ENCODE measurements at regions not wholly inside any gene's neighbourhood (a gene's known extent, or its start where the extent isn't known, plus 50 kb on each side); places are given as distances from the start of the nearest gene placed in this dataset.

DNA sequence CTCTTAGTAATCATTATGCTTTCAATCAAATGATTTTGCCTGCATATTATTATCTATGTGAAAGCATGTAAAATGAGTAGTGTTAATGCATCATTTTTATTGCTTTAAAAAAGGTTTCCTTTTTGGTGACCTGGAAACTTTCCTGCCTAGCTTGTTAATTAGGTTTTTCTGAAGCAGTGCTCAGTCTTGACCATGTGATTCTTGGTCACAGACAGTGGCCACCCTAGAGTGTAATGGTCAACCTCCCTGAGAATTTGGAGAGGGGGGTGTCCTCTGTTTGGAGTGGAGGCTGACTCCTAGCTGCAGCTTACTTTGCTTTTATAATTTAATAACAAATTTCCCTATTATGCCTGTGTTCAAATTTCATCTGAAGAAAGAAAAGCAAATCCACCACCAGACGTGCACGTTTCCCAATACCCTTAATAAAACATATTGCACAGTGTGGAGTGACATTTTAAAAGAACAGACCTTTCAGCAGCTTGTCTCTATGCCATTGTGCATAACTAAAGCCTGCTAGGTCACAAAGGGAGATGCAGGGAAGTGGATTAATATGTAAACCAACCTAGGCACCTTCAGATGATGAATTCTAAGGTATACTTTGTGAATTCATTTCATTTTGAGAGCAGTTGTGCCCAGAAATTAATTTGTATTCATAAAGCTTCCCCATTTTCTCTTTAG, 130.6 kb downstream of the RPRM start:
- H3K79me2 ChIP-seq (ENCODE audit: insufficient read depth): no peaks in the 10 kb centered on the region
- TF ChIP-seq EP300 (IDR thresholded peaks at IDR 0.05; ENCODE audit: borderline replicate concordance in 1 of 2, low read depth in 1 of 2, low read length in 1 of 2) (no peak), TCF12 (IDR thresholded peaks at IDR 0.05) (no peak), EZH2phosphoT487 (IDR thresholded peaks at IDR 0.05; ENCODE audit: borderline replicate concordance, low read depth) (no peak), NFIC (IDR thresholded peaks at IDR 0.05; ENCODE audit: borderline replicate concordance) (no peak), POLR2AphosphoS5 (IDR thresholded peaks at IDR 0.05; ENCODE audit: low read depth, low read length) (no peak), SMC3 (IDR thresholded peaks at IDR 0.05; ENCODE audit: low read depth, low read length) (no peak), YY1 (IDR thresholded peaks at IDR 0.05; ENCODE audit: low read depth) (no peak), CHD2 (IDR thresholded peaks at IDR 0.05; ENCODE audit: low read length, partially characterized antibody) (no peak), TAF1 (IDR thresholded peaks at IDR 0.05; ENCODE audit: borderline replicate concordance, low read depth, low read length) (no peak), JUND (IDR thresholded peaks at IDR 0.05) (no peak)
- TF ChIP-seq, protein P1, sequence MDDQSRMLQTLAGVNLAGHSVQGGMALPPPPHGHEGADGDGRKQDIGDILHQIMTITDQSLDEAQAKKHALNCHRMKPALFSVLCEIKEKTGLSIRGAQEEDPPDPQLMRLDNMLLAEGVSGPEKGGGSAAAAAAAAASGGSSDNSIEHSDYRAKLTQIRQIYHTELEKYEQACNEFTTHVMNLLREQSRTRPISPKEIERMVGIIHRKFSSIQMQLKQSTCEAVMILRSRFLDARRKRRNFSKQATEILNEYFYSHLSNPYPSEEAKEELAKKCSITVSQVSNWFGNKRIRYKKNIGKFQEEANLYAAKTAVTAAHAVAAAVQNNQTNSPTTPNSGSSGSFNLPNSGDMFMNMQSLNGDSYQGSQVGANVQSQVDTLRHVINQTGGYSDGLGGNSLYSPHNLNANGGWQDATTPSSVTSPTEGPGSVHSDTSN (IDR thresholded peaks at IDR 0.05): no peak
- TF ChIP-seq, protein P2, sequence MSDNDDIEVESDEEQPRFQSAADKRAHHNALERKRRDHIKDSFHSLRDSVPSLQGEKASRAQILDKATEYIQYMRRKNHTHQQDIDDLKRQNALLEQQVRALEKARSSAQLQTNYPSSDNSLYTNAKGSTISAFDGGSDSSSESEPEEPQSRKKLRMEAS (IDR thresholded peaks at IDR 0.05; ENCODE audit: low read depth): no peak
- H3K9ac ChIP-seq: no peak overlapping the region
- no peaks in the 10 kb centered on the region for H3K4me1 ChIP-seq (ENCODE audit: control insufficient read depth in 1 of 2, insufficient read depth in 2 of 2, low read depth in 1 of 2, low read length in 1 of 2)
- no peaks in the 10 kb centered on the region for H3F3A ChIP-seq (replicated peaks; ENCODE audit: insufficient read depth)
- ChIA-PET CTCF (no interaction called here), POLR2A (no interaction called here)
- H3K4me2 ChIP-seq: no peak overlapping the region
- H3K27me3 ChIP-seq (ENCODE audit: insufficient read depth): no peaks in the 10 kb centered on the region
- H3K9me3 ChIP-seq: no peaks in the 10 kb centered on the region
- no peak overlapping the region for H3K27ac ChIP-seq (ENCODE audit: low read depth in 2 of 2, low read length in 1 of 2)
- no peak for DNase-seq
- no peak overlapping the region for H2AFZ ChIP-seq (ENCODE audit: low read depth)
- H4K20me1 ChIP-seq (ENCODE audit: insufficient read depth): no peaks in the 10 kb centered on the region
- H3K9me2 ChIP-seq: no peaks in the 10 kb centered on the region
- no peaks in the 10 kb centered on the region for H3K36me3 ChIP-seq (replicated peaks in 1 of 2; ENCODE audit: control insufficient read depth in 1 of 2, insufficient read depth in 2 of 2, low read length in 1 of 2)
- WGBS (ENCODE audit: low lambda C conversion rate): 0% methylated on average over 2 of the region's 2 CpGs
- no peak overlapping the region for H3K4me3 ChIP-seq (ENCODE audit: low read depth in 2 of 2, low read length in 1 of 2)

DNA sequence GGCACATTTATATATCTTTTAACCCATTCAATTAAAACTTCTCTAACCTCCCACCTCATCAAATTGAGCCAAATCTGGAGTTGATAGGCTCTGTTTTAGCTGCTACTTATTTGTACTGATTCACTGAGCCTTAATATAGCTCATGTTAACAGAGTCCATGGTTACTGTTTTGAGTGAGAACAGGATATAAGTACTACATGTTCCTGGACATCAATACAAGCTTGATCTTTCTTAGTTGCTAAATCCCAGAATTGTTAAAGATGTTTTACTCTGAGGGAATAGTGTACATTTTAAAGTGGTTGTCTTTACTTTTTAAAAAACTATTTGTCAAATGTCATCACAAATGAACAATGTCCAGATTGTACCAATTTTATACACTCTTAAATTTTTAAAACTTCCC, 157.7 kb downstream of the RPRM start:
- Histone ChIP-seq H3K27me3 (ENCODE audit: insufficient read depth) (no peaks in the 10 kb centered on the region), H3K36me3 (replicated peaks in 1 of 2; ENCODE audit: control insufficient read depth in 1 of 2, insufficient read depth in 2 of 2, low read length in 1 of 2) (no peaks in the 10 kb centered on the region), H3K27ac (ENCODE audit: low read depth in 2 of 2, low read length in 1 of 2) (no peak overlapping the region), H3F3A (replicated peaks; ENCODE audit: insufficient read depth) (no peaks in the 10 kb centered on the region), H3K4me3 (ENCODE audit: low read depth in 2 of 2, low read length in 1 of 2) (no peak overlapping the region), H4K20me1 (ENCODE audit: insufficient read depth) (no peaks in the 10 kb centered on the region), H2AFZ (ENCODE audit: low read depth) (no peak overlapping the region), H3K79me2 (ENCODE audit: insufficient read depth) (no peaks in the 10 kb centered on the region), H3K9me2 (no peaks in the 10 kb centered on the region), H3K9ac (no peak overlapping the region), H3K4me2 (no peak overlapping the region), H3K4me1 (ENCODE audit: control insufficient read depth in 1 of 2, insufficient read depth in 2 of 2, low read depth in 1 of 2, low read length in 1 of 2) (no peaks in the 10 kb centered on the region), H3K9me3 (no peaks in the 10 kb centered on the region)
- ChIA-PET CTCF (no interaction called here), POLR2A (no interaction called here)
- no peak for DNase-seq
- TF ChIP-seq GATA2 (CRISPR knock-in tag; IDR thresholded peaks at IDR 0.05): no peak
- TF ChIP-seq FOSL2 (IDR thresholded peaks at IDR 0.05; ENCODE audit: borderline replicate concordance, low read depth): no peak
- no peak for TF ChIP-seq FOXM1 (IDR thresholded peaks at IDR 0.05; ENCODE audit: low read depth)
- TF ChIP-seq ELF1 (IDR thresholded peaks at IDR 0.05): no peak
- TF ChIP-seq, protein P3, sequence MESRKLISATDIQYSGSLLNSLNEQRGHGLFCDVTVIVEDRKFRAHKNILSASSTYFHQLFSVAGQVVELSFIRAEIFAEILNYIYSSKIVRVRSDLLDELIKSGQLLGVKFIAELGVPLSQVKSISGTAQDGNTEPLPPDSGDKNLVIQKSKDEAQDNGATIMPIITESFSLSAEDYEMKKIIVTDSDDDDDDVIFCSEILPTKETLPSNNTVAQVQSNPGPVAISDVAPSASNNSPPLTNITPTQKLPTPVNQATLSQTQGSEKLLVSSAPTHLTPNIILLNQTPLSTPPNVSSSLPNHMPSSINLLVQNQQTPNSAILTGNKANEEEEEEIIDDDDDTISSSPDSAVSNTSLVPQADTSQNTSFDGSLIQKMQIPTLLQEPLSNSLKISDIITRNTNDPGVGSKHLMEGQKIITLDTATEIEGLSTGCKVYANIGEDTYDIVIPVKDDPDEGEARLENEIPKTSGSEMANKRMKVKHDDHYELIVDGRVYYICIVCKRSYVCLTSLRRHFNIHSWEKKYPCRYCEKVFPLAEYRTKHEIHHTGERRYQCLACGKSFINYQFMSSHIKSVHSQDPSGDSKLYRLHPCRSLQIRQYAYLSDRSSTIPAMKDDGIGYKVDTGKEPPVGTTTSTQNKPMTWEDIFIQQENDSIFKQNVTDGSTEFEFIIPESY (IDR thresholded peaks at IDR 0.05; ENCODE audit: borderline replicate concordance, low read depth): no peak
- TF ChIP-seq TCF12 (IDR thresholded peaks at IDR 0.05): no peak
- TF ChIP-seq FOXJ3 (CRISPR knock-in tag; IDR thresholded peaks at IDR 0.05): no peak
- no peak for TF ChIP-seq RCOR1 (IDR thresholded peaks at IDR 0.05; ENCODE audit: low read length)
- TF ChIP-seq, protein P4, sequence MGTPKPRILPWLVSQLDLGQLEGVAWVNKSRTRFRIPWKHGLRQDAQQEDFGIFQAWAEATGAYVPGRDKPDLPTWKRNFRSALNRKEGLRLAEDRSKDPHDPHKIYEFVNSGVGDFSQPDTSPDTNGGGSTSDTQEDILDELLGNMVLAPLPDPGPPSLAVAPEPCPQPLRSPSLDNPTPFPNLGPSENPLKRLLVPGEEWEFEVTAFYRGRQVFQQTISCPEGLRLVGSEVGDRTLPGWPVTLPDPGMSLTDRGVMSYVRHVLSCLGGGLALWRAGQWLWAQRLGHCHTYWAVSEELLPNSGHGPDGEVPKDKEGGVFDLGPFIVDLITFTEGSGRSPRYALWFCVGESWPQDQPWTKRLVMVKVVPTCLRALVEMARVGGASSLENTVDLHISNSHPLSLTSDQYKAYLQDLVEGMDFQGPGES (IDR thresholded peaks at IDR 0.05; ENCODE audit: low read depth, low read length): no peak
- TF ChIP-seq NRF1 (IDR thresholded peaks at IDR 0.05; ENCODE audit: low read depth, low read length): no peak
- TF ChIP-seq, protein P5, sequence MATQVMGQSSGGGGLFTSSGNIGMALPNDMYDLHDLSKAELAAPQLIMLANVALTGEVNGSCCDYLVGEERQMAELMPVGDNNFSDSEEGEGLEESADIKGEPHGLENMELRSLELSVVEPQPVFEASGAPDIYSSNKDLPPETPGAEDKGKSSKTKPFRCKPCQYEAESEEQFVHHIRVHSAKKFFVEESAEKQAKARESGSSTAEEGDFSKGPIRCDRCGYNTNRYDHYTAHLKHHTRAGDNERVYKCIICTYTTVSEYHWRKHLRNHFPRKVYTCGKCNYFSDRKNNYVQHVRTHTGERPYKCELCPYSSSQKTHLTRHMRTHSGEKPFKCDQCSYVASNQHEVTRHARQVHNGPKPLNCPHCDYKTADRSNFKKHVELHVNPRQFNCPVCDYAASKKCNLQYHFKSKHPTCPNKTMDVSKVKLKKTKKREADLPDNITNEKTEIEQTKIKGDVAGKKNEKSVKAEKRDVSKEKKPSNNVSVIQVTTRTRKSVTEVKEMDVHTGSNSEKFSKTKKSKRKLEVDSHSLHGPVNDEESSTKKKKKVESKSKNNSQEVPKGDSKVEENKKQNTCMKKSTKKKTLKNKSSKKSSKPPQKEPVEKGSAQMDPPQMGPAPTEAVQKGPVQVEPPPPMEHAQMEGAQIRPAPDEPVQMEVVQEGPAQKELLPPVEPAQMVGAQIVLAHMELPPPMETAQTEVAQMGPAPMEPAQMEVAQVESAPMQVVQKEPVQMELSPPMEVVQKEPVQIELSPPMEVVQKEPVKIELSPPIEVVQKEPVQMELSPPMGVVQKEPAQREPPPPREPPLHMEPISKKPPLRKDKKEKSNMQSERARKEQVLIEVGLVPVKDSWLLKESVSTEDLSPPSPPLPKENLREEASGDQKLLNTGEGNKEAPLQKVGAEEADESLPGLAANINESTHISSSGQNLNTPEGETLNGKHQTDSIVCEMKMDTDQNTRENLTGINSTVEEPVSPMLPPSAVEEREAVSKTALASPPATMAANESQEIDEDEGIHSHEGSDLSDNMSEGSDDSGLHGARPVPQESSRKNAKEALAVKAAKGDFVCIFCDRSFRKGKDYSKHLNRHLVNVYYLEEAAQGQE (IDR thresholded peaks at IDR 0.05; ENCODE audit: low read depth, low read length): no peak
- TF ChIP-seq JUND (IDR thresholded peaks at IDR 0.05): no peak
